ENCODE measurements at regions not wholly inside any gene's neighbourhood (a gene's known extent, or its start where the extent isn't known, plus 50 kb on each side); places are given as distances from the start of the nearest gene placed in this dataset.
A peak's percentile ranks its signal among the peaks of the same experiment; 100 is the strongest.

GRCh38 chr18:25510096-25510495 lies 158.1 kb upstream of the ZNF521 start:
- H3K4me1 ChIP-seq = no peaks in the 10 kb centered on the region
- H3K9me3 ChIP-seq = no peaks in the 10 kb centered on the region
- no peak overlapping the region for H3K4me3 ChIP-seq
- no peaks in the 10 kb centered on the region for H3K27me3 ChIP-seq
- TF ChIP-seq, protein P1, sequence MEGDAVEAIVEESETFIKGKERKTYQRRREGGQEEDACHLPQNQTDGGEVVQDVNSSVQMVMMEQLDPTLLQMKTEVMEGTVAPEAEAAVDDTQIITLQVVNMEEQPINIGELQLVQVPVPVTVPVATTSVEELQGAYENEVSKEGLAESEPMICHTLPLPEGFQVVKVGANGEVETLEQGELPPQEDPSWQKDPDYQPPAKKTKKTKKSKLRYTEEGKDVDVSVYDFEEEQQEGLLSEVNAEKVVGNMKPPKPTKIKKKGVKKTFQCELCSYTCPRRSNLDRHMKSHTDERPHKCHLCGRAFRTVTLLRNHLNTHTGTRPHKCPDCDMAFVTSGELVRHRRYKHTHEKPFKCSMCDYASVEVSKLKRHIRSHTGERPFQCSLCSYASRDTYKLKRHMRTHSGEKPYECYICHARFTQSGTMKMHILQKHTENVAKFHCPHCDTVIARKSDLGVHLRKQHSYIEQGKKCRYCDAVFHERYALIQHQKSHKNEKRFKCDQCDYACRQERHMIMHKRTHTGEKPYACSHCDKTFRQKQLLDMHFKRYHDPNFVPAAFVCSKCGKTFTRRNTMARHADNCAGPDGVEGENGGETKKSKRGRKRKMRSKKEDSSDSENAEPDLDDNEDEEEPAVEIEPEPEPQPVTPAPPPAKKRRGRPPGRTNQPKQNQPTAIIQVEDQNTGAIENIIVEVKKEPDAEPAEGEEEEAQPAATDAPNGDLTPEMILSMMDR (IDR thresholded peaks at IDR 0.05) = no peak
- DNase-seq (no peak), ATAC-seq (no peak)
- intact Hi-C loops (cut with DNase I) = no loop called here
- H3K36me3 ChIP-seq = no peaks in the 10 kb centered on the region
- no peak overlapping the region for H3K27ac ChIP-seq

DNA sequence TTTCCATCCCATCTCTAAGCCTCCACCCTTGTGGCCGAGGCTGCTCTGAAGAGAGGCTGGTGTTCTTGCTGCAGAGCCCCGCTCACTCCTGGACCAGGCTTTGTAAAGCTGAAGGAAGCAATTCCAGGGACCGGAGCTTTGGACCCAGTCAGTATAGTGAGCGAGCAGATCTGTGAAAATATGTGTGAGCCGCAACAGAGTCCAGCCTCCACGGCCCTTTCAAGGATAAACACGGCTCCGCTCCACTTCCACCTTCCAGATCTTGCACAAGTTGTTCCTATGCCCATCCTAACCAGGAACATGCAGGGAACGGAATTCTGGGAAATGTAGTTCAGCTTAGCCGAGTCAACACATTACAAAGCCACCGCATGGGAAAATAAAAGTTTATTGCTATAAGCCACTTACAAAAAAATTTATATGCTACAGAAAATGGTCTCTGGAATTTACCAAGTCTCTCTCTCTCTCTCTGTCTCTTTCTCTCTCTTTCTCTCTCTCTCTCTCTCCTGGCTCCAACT lies 151.7 kb upstream of the ZNF521 start:
- ATAC-seq (peak; percentile 88), DNase-seq (no peak)
- Histone ChIP-seq H3K36me3 (no peaks in the 10 kb centered on the region), H3K4me1 (no peaks in the 10 kb centered on the region), H3K4me3 (peak overlapping the region; percentile 41), H3K9me3 (no peaks in the 10 kb centered on the region), H3K27ac (no peak overlapping the region), H3K27me3 (no peaks in the 10 kb centered on the region)
- intact Hi-C loops (cut with DNase I) = no loop called here
- TF ChIP-seq, protein P1 (IDR thresholded peaks at IDR 0.05) = no peak

DNA sequence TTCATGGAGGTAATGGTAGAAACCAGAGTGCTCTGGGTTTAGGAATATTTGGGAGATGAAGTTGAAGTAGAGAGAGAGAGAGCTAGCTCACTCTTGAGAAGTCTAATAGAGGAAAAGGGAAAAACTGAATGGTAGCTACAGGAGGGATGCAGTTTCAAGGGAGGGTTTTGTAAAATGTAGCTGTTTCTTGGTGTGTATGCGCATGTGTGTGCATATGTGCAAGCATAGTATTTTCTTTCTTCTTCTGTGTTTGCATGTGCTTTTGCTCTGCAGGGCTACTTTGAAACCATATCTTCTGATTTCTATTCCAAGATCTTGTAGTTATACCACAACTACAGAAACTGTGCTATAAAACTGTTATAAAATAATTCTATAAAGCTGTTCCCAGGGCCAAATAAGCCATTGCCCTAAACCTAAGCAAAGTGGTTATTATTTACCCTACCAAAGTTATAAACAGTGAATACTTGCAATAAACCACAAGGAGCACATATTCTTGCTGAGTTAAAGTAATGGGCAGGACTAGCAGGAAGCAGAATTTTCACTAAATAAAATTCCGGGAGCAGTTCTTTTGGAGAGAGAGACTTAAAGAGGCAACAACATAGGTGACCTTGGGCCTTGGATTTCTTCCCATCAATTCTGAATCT lies 145.3 kb upstream of the ZNF521 start:
- Histone ChIP-seq H3K4me3 (no peak overlapping the region), H3K36me3 (no peaks in the 10 kb centered on the region), H3K27ac (no peak overlapping the region), H3K27me3 (no peaks in the 10 kb centered on the region), H3K4me1 (no peaks in the 10 kb centered on the region), H3K9me3 (no peaks in the 10 kb centered on the region)
- DNase-seq (no peak), ATAC-seq (no peak)
- intact Hi-C loops (cut with DNase I) = no loop called here
- TF ChIP-seq, protein P1 (IDR thresholded peaks at IDR 0.05) = no peak

DNA sequence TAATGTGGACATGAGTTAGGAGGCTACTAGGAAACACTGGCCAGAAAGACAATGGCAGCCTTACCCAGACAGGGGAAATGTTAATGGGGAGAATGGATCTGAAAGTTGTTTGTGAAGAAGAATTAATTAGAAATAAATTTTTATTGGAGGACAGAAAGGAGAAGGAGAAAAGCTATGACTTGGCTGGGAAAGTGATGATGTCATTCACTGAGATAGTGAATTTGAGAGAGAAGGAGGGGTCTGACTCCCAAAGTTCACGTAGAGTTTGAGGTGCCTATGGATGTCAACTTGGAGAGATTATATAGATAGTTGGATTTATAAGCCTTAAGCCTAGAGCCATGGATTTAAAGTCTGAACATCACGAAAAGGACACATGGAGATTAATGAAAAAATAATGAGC lies 144.6 kb upstream of the ZNF521 start:
- no peak for ATAC-seq
- Histone ChIP-seq H3K27me3 (no peaks in the 10 kb centered on the region), H3K36me3 (no peaks in the 10 kb centered on the region), H3K9me3 (no peaks in the 10 kb centered on the region), H3K4me1 (no peaks in the 10 kb centered on the region), H3K4me3 (no peak overlapping the region), H3K27ac (no peak overlapping the region)
- intact Hi-C loops (cut with DNase I) = no loop called here
- DNase-seq = no peak
- TF ChIP-seq, protein P1 (IDR thresholded peaks at IDR 0.05) = no peak

DNA sequence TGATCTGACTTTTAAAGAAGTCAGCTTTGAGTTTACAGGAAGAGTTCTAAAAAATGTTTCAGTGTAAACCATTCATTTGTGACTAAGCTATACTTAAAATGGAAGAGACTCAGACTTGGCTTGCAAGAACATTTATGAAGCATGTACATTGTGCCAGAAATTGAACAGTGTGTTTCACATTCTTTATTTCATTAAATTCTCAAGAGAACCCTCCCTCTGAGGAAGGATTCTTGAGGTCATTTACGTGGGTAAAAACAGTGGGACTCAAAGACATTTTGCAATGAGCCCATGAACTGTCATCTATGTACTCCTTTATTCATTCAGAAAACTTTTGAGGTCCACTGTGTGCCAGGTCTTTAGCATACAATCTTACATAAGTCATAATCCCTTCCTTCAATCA lies 143.6 kb upstream of the ZNF521 start:
- no peaks in the 10 kb centered on the region for H3K27me3 ChIP-seq
- H3K9me3 ChIP-seq = no peaks in the 10 kb centered on the region
- ATAC-seq = no peak
- H3K27ac ChIP-seq = no peak overlapping the region
- no peak for DNase-seq
- H3K36me3 ChIP-seq = no peaks in the 10 kb centered on the region
- no peak overlapping the region for H3K4me3 ChIP-seq
- intact Hi-C loops (cut with DNase I) = no loop called here
- H3K4me1 ChIP-seq = no peaks in the 10 kb centered on the region
- TF ChIP-seq, protein P1 (IDR thresholded peaks at IDR 0.05) = no peak

DNA sequence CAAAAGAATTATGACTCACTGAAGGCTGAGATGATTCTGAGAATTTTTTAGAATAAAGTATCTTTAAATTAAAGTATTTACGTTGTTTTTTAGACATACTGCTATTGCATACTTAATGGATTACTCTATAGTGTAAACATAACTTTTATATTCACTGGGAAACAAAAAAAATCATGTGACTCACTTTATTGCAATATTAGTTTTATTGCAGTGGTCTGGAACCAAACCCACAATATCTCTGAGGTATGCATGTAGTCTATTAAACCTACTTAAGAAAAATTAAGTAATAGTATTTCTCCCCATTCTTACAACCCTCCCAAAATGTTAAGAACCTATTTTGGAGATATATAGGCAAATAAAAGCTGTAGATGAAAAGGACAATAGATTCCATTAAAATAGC lies 142.9 kb upstream of the ZNF521 start:
- H3K27ac ChIP-seq = no peak overlapping the region
- no peaks in the 10 kb centered on the region for H3K4me1 ChIP-seq
- H3K9me3 ChIP-seq = no peaks in the 10 kb centered on the region
- H3K36me3 ChIP-seq = no peaks in the 10 kb centered on the region
- no peaks in the 10 kb centered on the region for H3K27me3 ChIP-seq
- no peak overlapping the region for H3K4me3 ChIP-seq
- TF ChIP-seq, protein P1 (IDR thresholded peaks at IDR 0.05) = no peak
- ATAC-seq (no peak), DNase-seq (no peak)
- intact Hi-C loops (cut with DNase I) = no loop called here

All from upper lobe of right lung (tissue), 1 donor.